Aorta (tissue), 5 donors: ENCODE measurements at regions not wholly inside any gene's neighbourhood (a gene's known extent, or its start where the extent isn't known, plus 50 kb on each side); places are given as distances from the start of the nearest gene placed in this dataset.

Experiments
- ATAC-seq: fragments of 200-7000 bp; cut with Tn5 transposase; one replicate; pipeline ENCODE4 v1.9.1; 2022; ENCODE audit warnings: moderate library complexity; ENCODE audit not compliant: low FRiP score
- DNase-seq, 2 donors: peaks; one replicate each; pipeline ENCODE4 v3.0.0-alpha.2; 2020
- H3K27ac ChIP-seq, 2 donors: one replicate each; pipeline ENCODE4 v1.5.1; 2013; ENCODE audit warnings: low read length in 2 of 2, mild to moderate bottlenecking in 2 of 2, moderate library complexity in 2 of 2, control low read depth in 1 of 2, inconsistent platforms in 1 of 2, low read depth in 1 of 2
- H3K27me3 ChIP-seq, 2 donors: one replicate each; pipeline ENCODE4 v1.6.1; 2013; ENCODE audit warnings: control low read depth in 1 of 2, low read length in 1 of 2, mild to moderate bottlenecking in 1 of 2, moderate library complexity in 1 of 2; ENCODE audit not compliant: insufficient read depth in 2 of 2, control insufficient read depth in 1 of 2
- H3K36me3 ChIP-seq, 2 donors: one replicate each; pipeline ENCODE4 v1.6.1; 2013; ENCODE audit warnings: control low read depth in 1 of 2, low read length in 1 of 2, mild to moderate bottlenecking in 1 of 2; ENCODE audit not compliant: insufficient read depth in 2 of 2, control insufficient read depth in 1 of 2
- H3K4me1 ChIP-seq, 2 donors: one replicate each; pipeline ENCODE4 v1.6.1; 2013; ENCODE audit warnings: low read length in 2 of 2, control low read depth in 1 of 2, mild to moderate bottlenecking in 1 of 2, moderate library complexity in 1 of 2; ENCODE audit not compliant: insufficient read depth in 2 of 2, control insufficient read depth in 1 of 2
- H3K4me3 ChIP-seq, 2 donors: one replicate each; pipeline ENCODE4 v1.5.1; 2013; ENCODE audit warnings: low read length in 2 of 2, control low read depth in 1 of 2, mild to moderate bottlenecking in 1 of 2
- H3K9me3 ChIP-seq: one replicate; pipeline ENCODE4 v1.6.1; 2013; ENCODE audit warnings: mild to moderate bottlenecking, low read length; ENCODE audit not compliant: control insufficient read depth
- WGBS, 2 donors: extraction: QIAGEN DNeasy Blood & Tissue Kit; methylation state at CpG; one replicate each; pipeline ENCODE4 v1.1.7; 2013; 5-methylcytosine and 5-hydroxymethylcytosine counted together
- intact Hi-C, 2 donors: fragments of 100-400 bp; cut with DNase I; formaldehyde crosslinking; loops; one replicate each; pipeline versions ENCODE4 v1.14.2 to v1.15.0; 2022
- donor health status: healthy with polysubstance abuse.
- donor health status: Bipolar disorder and iron deficiency.
- donor health status: DM: no; HTN: no; CAD: no.
- donor health status: DM: no; HTN: no; CAD: no.
- donor health status: DM: yes; HTN: yes; CAD: no.

DNA sequence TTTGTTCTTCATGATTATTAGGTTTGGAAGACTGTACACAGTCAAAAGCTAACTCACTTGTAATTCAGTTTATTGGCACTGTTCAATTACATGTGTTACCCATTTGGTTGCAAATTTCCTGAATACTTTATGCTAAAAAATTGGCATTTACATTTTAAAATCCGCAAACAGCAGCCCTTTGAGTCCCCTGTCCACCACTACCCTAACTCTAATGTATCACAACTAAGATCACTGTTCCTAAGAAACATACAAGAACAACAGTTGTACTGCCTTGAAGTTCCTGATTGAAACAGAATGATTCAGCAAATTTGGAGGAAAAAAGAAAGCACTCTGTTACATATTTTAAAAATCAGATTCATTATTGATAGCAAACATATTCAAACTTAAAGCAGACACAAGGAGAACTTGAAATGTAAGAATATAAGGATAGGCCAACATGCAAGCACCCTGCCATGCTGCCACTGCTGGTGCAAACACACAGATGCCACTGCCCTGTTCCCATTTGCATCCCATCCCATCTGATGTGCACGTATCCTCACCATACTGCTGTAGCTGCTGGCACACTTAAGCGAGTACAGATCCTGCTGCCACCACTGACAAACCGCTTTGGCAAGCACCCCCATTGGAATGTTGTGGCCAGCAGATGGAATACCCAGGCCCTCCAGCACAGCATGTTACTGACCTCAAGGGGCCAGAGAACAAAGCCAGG is 343.4 kb downstream of the PPP1R2C start:
- H3K4me3 ChIP-seq: no peak overlapping the region
- ATAC-seq: no peak
- DNase-seq: no peak
- H3K4me1 ChIP-seq: no peaks in the 10 kb centered on the region
- WGBS, 2 donors: 80 to 93% methylated on average over 4 of the region's 4 CpGs
- H3K9me3 ChIP-seq: no peaks in the 10 kb centered on the region
- intact Hi-C loops: no loop called here
- no peaks in the 10 kb centered on the region for H3K27me3 ChIP-seq
- H3K27ac ChIP-seq: no peak overlapping the region
- no peaks in the 10 kb centered on the region for H3K36me3 ChIP-seq

DNA sequence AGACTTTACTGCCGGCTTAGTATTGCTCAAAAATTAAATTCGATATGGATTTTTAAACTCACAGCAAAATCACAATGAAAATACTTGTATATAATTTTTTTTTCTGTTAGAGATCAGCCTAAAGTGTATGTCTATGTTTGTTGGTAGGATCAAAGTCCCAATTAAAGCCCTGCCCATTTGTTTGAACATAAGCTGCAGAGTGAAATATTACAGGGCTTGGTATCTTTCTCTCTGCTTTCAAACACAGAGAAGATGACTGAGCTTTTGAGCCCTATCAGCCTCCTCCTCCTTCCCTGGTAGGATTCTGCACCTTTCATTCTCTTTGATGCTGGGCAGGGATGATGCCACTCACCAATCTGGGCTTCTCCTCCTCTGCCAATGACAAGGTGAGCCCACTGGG is 345.4 kb downstream of the PPP1R2C start:
- intact Hi-C loops: no loop called here
- no peaks in the 10 kb centered on the region for H3K27me3 ChIP-seq
- no peaks in the 10 kb centered on the region for H3K9me3 ChIP-seq
- DNase-seq (no peak), ATAC-seq (no peak)
- 73 to 95% methylated on average over 2 of the region's 2 CpGs for WGBS, 2 donors
- no peaks in the 10 kb centered on the region for H3K36me3 ChIP-seq
- H3K27ac ChIP-seq: no peak overlapping the region
- H3K4me3 ChIP-seq: no peak overlapping the region
- no peaks in the 10 kb centered on the region for H3K4me1 ChIP-seq

DNA sequence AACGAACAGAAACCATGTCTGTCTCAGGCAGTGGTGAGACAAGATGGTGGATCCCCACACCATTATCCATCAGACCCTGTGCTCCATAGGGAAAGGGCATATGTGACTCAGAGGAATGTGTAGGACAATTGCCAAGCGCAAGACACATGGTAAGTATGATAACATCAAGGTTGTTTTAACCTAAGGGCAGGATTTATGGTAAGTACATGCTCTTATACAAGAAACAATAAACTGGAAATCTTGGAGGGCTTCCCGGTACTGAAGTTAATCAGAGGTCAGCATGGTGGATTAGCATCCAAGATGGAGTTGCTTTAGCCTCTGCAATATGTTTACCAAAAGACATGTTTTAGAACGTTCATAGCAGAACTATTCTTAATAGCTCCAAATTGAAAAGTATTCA is 355.0 kb downstream of the PPP1R2C start:
- H3K4me3 ChIP-seq: no peak overlapping the region
- DNase-seq (no peak), ATAC-seq (no peak)
- H3K27ac ChIP-seq: no peak overlapping the region
- H3K9me3 ChIP-seq: no peaks in the 10 kb centered on the region
- H3K27me3 ChIP-seq: no peaks in the 10 kb centered on the region
- intact Hi-C loops: no loop called here
- WGBS, 2 donors: 65 to 70% methylated on average over 4 of the region's 4 CpGs
- H3K36me3 ChIP-seq: no peaks in the 10 kb centered on the region
- no peaks in the 10 kb centered on the region for H3K4me1 ChIP-seq

DNA sequence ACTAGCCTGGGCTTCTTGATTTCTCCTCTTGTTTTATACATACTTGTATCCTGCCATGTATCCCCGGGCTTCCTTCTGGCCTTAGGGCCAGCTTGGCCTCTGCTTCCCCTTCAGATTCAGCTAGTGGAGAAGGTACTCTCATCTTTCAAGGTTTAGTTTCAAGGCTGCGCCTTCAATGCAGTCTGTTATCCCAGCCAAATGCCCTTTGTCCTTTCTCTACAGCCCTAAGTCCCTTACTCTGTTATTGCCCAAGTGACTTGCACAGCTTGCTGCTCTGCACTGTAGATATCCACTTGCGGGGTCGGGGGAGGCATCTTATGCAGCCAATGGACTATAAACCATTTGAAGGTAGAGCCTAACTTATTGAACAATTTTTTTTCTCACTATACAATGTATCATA is 357.5 kb downstream of the PPP1R2C start:
- H3K9me3 ChIP-seq: no peaks in the 10 kb centered on the region
- H3K27ac ChIP-seq: no peak overlapping the region
- no peaks in the 10 kb centered on the region for H3K4me1 ChIP-seq
- WGBS, 2 donors: 75 to 92% methylated on average over 4 of the region's 4 CpGs
- DNase-seq (no peak), ATAC-seq (no peak)
- H3K4me3 ChIP-seq: no peak overlapping the region
- H3K27me3 ChIP-seq: no peaks in the 10 kb centered on the region
- intact Hi-C loops: no loop called here
- no peaks in the 10 kb centered on the region for H3K36me3 ChIP-seq

DNA sequence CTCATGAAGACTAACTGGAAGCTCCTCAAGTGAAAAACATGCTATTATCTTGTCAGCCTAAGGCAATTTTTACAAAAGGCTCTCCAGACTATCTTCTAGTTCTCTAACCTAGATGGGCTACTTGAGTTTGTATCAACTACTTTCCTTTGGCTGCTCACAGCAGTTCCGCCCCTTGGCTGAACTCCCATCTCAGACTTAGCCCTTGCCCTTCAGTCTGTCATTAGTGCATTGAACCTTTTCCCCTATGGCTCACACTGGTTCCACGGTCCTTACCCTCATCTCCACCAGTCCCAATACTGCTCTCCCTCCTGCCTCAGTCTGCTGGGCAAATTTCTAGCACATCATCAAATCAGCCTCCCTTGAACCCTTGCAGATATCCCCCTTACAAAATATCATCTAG is 362.3 kb downstream of the PPP1R2C start:
- ATAC-seq (no peak), DNase-seq (no peak)
- intact Hi-C loops: no loop called here
- Histone ChIP-seq H3K27ac (no peak overlapping the region), H3K36me3 (no peaks in the 10 kb centered on the region), H3K4me1 (no peaks in the 10 kb centered on the region), H3K4me3 (no peak overlapping the region), H3K9me3 (no peaks in the 10 kb centered on the region), H3K27me3 (no peaks in the 10 kb centered on the region)
- 69 to 82% methylated on average over 2 of the region's 2 CpGs for WGBS, 2 donors

DNA sequence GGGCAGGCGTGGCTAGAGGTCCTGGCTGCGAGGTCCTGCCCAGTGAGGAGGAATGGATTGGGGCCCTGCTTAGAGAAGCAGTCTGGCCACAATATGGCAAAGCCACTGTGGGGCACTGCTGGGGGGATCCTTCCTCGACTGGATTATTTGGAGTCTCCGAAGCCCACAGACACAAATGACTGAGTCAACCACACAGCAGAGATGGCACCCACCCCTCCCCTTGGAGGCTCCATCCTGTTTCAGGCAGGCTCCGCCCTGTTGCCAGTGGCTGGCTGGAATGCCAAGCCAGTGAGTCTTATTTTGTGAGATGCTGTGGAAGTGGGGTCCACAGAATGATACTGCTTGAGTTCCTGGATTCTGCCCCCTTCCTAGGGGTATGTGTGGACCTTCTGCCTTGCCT is 363.9 kb downstream of the PPP1R2C start:
- 76 to 90% methylated on average over 5 of the region's 5 CpGs for WGBS, 2 donors
- DNase-seq (peak in 1 of 2 donors; percentile 64), ATAC-seq (no peak)
- no peaks in the 10 kb centered on the region for H3K27me3 ChIP-seq
- no peaks in the 10 kb centered on the region for H3K36me3 ChIP-seq
- H3K4me3 ChIP-seq: no peak overlapping the region
- intact Hi-C loops: no loop called here
- no peaks in the 10 kb centered on the region for H3K4me1 ChIP-seq
- H3K27ac ChIP-seq: no peak overlapping the region
- H3K9me3 ChIP-seq: no peaks in the 10 kb centered on the region

DNA sequence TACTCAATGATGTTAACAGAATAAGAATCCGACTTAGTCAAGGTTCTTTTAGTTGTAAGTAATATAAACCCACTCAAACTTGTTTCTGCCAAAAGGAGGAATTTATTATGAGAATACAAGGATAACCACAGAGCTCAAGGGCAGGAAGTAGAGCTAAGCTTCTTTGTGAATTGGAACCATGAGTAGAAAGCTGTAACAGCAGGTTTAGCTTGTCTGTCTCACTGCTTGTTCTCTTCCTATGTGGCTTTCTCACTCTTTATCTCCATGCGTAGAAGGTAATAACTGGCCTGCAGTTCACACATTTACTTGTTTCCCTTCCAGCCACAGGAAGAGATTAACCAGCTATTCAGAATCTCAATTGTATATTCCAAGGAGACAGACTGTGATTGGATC is 378.3 kb downstream of the PPP1R2C start:
- intact Hi-C loops: no loop called here
- Histone ChIP-seq H3K36me3 (no peaks in the 10 kb centered on the region), H3K9me3 (no peaks in the 10 kb centered on the region), H3K4me3 (no peak overlapping the region), H3K27me3 (no peaks in the 10 kb centered on the region), H3K4me1 (no peaks in the 10 kb centered on the region), H3K27ac (no peak overlapping the region)
- ATAC-seq (no peak), DNase-seq (no peak)
- WGBS, 2 donors: 62 to 64% methylated on average over 2 of the region's 2 CpGs

DNA sequence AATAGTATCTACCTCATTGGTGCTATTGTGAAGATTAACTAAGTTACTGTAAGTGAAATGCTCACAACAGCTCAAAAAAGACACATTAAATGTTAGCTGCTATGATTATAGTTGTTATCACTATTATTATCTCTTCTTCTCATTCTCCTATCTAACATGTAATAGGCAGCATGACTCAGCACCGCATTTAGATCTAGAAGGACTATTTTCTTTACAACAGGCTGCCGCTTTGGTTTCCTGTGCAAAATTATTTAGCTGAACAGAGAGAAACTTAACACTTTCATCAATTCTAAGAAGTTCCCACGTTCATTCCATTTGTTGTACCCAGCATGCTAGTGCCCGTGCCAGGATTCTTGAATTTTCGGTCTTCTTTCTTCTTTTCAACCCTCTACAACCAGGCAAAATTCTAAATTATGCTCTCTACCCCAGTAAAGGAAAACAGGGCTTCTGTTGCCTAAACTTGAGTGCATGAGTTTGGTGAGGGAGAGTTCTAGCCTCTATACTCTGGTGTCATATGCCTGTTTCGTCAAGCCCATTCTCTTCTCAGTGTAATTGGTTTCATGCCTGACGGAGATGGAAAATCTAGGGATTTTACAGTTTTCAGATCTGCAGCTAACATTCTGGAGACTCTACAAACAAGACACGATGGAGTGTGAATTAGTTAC is 378.9 kb downstream of the PPP1R2C start:
- H3K4me1 ChIP-seq: no peaks in the 10 kb centered on the region
- intact Hi-C loops: no loop called here
- no peak overlapping the region for H3K27ac ChIP-seq
- DNase-seq (no peak), ATAC-seq (no peak)
- no peaks in the 10 kb centered on the region for H3K27me3 ChIP-seq
- WGBS, 2 donors: 30 to 54% methylated on average over 8 of the region's 8 CpGs
- H3K9me3 ChIP-seq: no peaks in the 10 kb centered on the region
- H3K4me3 ChIP-seq: no peak overlapping the region
- no peaks in the 10 kb centered on the region for H3K36me3 ChIP-seq

DNA sequence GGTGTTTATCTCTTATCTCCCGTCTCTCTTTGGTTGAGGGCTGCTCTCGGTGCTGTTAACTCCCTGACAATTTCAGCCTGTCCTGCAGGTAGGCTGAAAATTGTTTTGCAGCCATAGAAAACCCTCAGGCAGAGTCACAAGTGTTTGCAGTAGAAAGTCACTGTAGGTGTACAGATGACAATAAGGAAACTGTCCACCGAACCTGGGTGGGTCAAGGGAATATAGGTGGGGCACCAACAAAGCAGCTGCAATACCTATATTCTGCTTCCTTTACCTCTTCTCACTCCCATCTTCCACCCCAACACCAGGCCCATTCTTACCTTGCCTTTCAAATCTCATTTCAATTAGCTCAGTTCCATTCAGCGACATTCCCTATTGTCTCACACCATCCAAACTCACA is 381.8 kb downstream of the PPP1R2C start:
- intact Hi-C loops: no loop called here
- ATAC-seq (no peak), DNase-seq (no peak)
- Histone ChIP-seq H3K36me3 (no peaks in the 10 kb centered on the region), H3K27me3 (no peaks in the 10 kb centered on the region), H3K4me3 (no peak overlapping the region), H3K9me3 (no peaks in the 10 kb centered on the region), H3K27ac (no peak overlapping the region), H3K4me1 (no peaks in the 10 kb centered on the region)
- WGBS, 2 donors: 71 to 93% methylated on average over 4 of the region's 4 CpGs
